GM18909 (cell line): ENCODE measurements at regions not wholly inside any gene's neighbourhood (a gene's known extent, or its start where the extent isn't known, plus 50 kb on each side); places are given as distances from the start of the nearest gene placed in this dataset.

Experiments used
- ATAC-seq: cut with Tn5 transposase; IDR thresholded peaks from one replicate; pipeline ENCODE4 v1.9.1; 2021; ENCODE audit warnings: mild to moderate bottlenecking; ENCODE audit not compliant: unreplicated experiment, poor library complexity

DNA sequence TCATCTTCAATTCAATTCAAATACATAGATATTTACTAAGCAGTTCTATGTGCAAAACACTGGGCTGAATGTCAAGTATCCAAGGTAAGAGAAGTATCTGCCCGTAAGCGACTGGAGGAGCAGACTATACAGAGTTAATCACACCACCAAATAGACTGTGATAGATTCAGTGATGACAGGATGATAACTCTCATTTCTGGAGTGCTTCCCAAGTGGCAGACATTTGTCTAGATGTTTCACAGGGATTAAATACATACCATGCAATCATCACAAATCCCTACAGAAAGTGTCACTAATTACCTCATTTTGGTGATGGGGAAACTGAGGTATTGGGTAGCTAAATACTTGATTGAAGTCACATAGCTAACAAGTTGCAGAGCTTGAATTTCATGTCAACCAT is 508.7 kb upstream of the TENM4 start:
- no peak for ATAC-seq

- ATAC-seq: no peak
Measured at GRCh38 chr11:79942646-79943045, 501.8 kb upstream of the TENM4 start.

DNA sequence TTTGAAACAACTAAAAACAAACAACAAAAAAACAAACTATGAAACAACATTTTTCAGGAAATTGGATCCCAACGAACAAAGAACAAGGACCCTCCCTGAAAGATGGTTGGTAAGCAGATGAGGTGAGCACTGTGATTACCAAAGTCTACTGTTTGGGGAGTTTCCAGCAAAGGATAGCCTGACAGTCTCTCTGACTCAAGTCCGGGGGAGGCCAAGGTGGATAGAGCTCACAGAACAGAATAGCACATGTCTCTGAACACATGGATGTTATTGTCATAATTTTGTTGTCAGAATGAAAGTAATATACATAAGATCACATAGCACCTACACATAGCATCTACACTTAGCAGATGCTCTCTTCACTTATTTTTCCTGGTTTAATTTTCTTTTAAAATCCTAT is 501.3 kb upstream of the TENM4 start:
- ATAC-seq: no peak

GRCh38 chr11:79940974-79941735 is 500.3 kb upstream of the TENM4 start:
- no peak for ATAC-seq

DNA sequence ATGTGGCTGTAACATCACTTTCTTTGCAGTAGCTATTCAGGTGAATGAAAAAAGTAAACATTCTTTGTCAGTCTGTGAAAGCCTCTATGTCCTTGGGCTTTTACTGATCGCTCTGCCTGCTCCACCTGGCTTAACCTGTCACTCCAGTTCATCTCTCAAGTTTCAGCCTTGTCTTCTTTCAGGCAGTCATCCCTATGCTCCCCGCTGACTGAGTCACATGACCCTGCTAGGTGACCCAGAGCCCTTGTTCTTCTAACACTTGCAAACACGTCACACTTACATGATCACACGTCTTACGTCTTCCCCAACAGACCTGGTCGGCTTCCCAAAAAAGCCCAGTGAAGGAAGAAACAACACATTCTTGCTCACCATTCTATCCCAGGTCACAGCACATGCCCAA is 499.3 kb upstream of the TENM4 start:
- ATAC-seq: no peak

DNA sequence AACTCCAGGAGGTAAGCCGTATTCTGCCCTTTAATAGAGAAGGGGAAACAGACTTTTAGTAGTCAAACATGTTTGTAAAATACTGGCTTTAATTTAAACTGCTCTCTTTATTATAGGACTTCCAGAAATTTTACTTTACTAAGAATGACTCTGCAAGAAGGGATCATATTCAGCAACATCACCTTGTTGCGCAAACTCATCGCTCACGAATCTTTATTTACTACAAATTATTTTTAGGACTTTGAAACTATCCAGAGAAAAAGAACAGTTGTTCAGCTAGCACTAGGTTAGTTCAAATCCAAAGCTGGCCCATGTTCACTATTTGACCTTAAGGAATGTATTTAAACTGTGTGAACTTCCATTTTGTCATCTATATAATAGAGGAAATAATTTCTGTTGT is 498.3 kb upstream of the TENM4 start:
- ATAC-seq: no peak

DNA sequence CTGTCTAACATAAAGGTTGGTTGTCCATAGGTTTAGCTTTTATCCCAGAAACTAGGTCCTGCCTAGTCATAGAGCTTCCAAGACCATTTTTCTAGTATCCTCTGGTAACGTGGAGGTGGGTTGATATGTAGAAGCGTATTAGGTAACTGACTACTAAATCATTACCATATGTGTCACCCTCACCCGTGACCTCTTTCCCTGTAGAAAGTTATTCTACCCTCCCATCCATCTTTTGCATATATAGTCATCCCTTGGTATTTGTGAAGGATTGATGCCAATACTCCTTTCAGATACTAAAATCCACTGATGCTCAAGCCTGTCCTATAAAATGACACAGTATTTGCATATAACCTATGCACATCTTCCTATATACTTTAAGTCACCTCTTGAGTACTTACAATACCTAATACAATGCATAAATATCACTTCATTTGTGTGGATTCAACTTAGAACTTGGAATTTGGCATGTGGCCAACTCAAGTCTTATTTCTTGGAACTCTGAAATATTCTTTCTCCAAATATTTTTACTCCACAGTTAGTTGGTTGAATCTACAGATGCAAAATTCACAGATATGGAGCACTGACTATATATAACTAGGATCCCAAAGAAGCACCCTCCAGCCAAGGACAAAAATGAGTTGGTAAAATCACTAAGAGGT is 497.0 kb upstream of the TENM4 start:
- ATAC-seq: no peak

DNA sequence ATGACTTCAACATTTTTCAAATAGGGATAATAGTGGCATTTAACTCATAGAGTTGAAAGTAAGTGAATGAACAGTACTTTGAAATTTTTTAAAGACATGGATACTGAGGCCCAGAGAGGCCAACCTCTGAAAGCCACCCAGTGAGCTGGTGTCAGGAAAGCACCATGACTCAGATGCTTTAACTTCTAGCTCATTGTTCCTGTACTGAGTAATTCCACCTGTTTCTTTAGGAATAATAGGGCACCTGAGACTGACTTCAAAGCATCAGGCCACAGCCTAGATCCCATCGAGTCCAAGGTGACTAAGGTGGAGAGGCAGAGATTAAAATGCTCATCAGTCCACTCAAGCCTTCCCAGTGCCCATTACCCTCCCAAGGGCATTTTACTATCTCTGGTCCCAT is 491.8 kb upstream of the TENM4 start:
- no peak for ATAC-seq

DNA sequence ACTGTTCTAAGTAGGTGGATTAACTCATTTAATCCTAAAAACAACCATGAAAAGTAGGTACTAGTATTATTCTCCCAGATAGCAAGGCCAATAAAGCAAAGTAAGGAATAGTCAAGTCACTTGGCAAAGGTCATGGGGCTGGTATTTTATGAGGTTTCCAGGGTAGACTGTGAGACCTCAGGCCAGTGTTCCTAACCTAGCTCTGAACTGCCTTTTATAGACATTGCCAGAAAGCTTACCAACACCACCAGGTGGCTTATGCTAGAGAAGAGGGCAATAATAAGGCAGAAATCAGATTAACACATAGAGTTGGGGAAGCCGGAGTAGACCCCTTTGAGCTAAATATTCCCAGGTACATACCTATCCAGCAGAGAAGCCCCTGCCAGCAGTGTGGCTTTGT is 490.9 kb upstream of the TENM4 start:
- ATAC-seq: no peak

DNA sequence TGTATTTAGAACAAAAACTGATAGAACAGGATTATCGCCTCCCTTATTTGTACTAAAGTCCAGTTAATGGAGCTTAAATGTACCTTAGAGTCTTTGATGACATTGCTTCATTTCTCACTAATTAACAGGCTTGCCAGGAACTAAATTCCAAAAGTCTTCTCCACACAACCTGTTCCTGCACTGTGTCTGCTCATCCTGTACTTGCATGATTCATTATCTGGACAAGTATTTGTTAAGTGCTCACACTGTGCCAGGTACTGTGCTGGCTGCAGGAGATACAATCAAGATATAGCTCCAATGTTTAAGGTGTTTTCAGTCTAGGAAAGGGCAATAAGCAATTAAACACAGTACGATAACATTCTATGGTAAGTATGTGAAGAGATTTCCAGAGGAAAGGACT is 485.9 kb upstream of the TENM4 start:
- ATAC-seq: no peak

GRCh38 chr11:79925570-79925969 is 484.7 kb upstream of the TENM4 start:
- peak; percentile 99 for ATAC-seq

DNA sequence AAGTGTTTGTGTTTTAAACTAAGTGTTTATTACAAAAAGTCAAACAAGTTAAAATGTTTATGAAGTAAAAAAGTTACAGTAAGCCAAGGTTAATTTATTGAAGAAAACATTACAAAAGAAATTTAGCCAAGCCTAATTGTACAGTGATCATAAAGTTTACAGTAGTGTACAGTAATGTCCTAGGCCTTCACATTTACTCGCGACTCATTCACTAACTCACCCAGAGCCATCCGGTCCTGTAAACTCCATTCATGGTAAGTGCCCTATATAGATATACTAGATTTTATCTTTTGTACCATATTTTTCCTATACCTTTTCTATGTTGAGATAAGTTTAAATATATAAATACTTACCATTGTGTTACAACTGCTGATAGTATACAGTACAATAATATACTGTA is 481.8 kb upstream of the TENM4 start:
- no peak for ATAC-seq

DNA sequence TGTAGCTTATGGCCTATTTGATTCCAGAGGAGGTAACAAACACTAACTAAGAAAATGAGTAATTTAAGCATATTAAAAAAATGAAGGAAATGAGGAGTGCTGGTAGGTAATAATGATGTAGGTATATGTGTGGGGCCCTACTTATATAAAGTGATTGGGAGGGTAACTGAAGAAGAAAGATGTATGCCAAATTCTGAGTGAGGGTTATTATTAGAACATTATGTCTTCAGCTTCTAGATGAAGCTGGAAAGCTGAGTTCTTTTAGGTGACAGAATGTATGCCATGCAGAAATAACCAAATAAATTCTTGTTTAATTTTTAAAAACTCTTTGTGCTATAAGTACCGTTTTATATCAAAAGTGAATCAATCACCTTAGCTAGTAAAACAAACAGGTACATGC is 479.6 kb upstream of the TENM4 start:
- no peak for ATAC-seq

DNA sequence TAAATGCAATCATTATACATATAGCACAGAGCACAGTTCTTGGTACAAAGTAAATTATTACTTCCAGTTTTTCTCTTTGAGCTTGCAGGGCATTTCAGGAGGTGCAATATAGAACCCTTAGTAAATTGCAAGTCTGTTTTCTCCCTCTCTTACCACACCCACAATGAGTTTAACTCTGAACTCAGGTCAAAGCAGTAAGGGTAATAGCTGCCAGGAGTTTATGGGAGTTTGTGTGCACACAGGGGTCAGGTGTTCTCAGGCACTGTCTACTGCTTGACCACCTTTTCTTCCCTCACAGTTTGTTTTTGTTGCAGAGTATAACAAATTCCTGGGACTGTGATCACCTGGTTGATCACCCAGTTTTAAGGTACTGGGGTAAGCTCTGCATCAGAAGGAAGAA is 478.5 kb upstream of the TENM4 start:
- no peak for ATAC-seq

- ATAC-seq: no peak
Measured at GRCh38 chr11:79918846-79919245, 478.0 kb upstream of the TENM4 start.

GRCh38 chr11:79906164-79906563 is 465.3 kb upstream of the TENM4 start:
- ATAC-seq: no peak

- ATAC-seq: no peak
Measured at GRCh38 chr11:79902493-79902892, 461.7 kb upstream of the TENM4 start.

DNA sequence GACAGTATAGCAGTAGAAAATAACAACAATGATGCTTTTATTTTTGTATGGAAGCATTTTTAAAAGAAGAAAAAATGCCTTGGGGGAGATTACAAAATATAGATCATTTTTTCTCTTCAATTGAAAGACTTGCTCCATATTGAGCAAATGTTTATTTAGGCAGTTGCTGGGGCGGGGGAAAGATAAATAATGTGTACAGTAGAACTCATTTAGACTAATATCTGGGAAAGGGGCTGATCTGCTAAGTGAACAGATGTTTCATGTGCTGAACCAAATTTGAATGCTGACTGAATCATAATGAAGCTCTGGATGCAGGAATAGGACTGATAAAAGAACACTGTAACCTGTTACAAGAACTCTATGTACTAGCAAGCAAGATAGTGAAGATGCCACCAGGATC is 457.1 kb upstream of the TENM4 start:
- no peak for ATAC-seq

GRCh38 chr11:79896258-79896657 is 455.4 kb upstream of the TENM4 start:
- no peak for ATAC-seq

DNA sequence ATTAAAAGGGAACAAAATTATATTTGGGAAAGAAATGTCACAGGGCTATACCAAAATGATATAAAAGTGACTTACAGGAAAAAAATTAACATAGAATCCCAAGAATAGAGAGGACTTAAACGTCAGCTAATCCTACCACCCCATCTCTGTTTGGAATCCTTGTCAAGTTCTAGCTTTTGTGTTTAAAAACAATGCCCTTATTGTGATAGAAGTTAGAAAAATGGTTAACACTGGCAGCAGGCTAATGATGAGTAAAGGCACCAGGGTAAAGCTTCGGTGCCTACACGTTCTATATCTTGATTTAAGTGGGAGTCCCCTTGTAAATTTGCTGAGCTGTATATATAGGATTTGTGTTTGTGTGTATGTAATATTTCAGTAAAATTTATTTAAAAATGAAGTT is 453.3 kb upstream of the TENM4 start:
- ATAC-seq: no peak

DNA sequence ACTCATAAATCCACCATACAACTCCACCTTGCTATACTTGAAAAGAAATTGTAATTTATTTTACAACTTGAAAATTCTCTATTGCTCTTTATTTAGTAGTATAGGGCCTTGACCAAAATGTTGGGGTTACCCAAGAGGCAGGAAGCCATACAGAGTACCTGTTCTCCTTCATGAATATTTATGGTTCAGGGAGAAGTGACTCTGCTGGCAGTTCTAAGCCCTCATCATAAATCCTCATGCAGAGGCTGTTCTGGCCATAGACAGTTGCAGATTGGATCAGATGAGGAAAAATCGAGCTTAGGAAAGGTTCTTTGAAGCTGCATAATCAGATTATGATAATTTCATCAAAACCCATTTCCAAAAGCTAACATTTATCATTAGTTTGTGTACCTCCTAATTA is 449.4 kb upstream of the TENM4 start:
- ATAC-seq: no peak

DNA sequence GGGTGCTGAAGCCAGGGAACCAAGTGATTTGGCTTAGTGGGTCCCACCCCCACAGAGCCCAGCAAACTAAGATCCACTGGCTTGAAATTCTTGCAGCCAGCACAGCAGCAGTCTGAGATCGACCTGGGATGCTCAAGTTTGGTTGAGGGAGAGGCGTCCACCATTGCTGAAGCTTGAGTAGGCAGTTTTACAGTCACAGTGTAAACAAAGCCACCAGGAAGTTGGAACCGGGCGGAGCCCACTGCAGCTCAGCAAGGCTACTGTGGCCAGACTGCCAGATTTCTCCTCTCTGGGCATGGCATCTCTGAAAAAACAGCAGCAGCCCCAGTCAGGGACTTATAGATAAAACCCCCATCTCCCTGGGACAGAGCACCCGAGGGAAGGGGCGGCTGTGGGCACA is 424.1 kb upstream of the TENM4 start:
- ATAC-seq: no peak
